HG02588 (cell line): ENCODE measurements at regions not wholly inside any gene's neighbourhood (a gene's known extent, or its start where the extent isn't known, plus 50 kb on each side); places are given as distances from the start of the nearest gene placed in this dataset.

Source experiments
- ATAC-seq: cut with Tn5 transposase; IDR thresholded peaks from one replicate; pipeline ENCODE4 v1.9.1; 2021; ENCODE audit warnings: mild to moderate bottlenecking, moderate library complexity; ENCODE audit not compliant: unreplicated experiment

GRCh38 chr11:120017582-120018150 lies 120.2 kb downstream of the TRIM29 start:
- ATAC-seq = no peak

GRCh38 chr11:120013325-120014250 lies 124.3 kb downstream of the TRIM29 start:
- no peak for ATAC-seq

GRCh38 chr11:120012245-120012644 lies 125.7 kb downstream of the TRIM29 start:
- no peak for ATAC-seq

GRCh38 chr11:120011836-120012235 lies 126.1 kb downstream of the TRIM29 start:
- no peak for ATAC-seq

- no peak for ATAC-seq
Observed at GRCh38 chr11:120010775-120011174, 127.1 kb downstream of the TRIM29 start.

- no peak for ATAC-seq
Observed at GRCh38 chr11:120009938-120010337, 128.0 kb downstream of the TRIM29 start.

- no peak for ATAC-seq
Observed at GRCh38 chr11:120007144-120007543, 130.8 kb downstream of the TRIM29 start.

- ATAC-seq = no peak
Observed at GRCh38 chr11:120004723-120005122, 133.2 kb downstream of the TRIM29 start.

GRCh38 chr11:120001178-120002090 lies 136.5 kb downstream of the TRIM29 start:
- no peak for ATAC-seq

- ATAC-seq = no peak
Observed at GRCh38 chr11:119999220-119999619, 138.7 kb downstream of the TRIM29 start.

GRCh38 chr11:119996556-119996955 lies 141.4 kb downstream of the TRIM29 start:
- no peak for ATAC-seq

GRCh38 chr11:119995730-119996491 lies 142.0 kb downstream of the TRIM29 start:
- no peak for ATAC-seq

- no peak for ATAC-seq
Observed at GRCh38 chr11:119993722-119994121, 144.2 kb downstream of the TRIM29 start.

GRCh38 chr11:119992171-119993051 lies 145.5 kb downstream of the TRIM29 start:
- no peak for ATAC-seq

- no peak for ATAC-seq
Observed at GRCh38 chr11:119991669-119992068, 146.2 kb downstream of the TRIM29 start.

- no peak for ATAC-seq
Observed at GRCh38 chr11:119991022-119991404, 146.9 kb downstream of the TRIM29 start.

GRCh38 chr11:119990309-119991021 lies 147.4 kb downstream of the TRIM29 start:
- ATAC-seq = no peak

- no peak for ATAC-seq
Observed at GRCh38 chr11:119989159-119989821, 148.6 kb downstream of the TRIM29 start.
